B cell (primary cell): ENCODE measurements at regions not wholly inside any gene's neighbourhood (a gene's known extent, or its start where the extent isn't known, plus 50 kb on each side); places are given as distances from the start of the nearest gene placed in this dataset.

Experiments used
- CTCF ChIP-seq: fragments of 200-600 bp; IDR thresholded peaks from one replicate; pipeline ENCODE4 v1.8.0; 2022; ENCODE audit warnings: antibody characterized with exemption, mild to moderate bottlenecking
- EZH2 ChIP-seq: IDR thresholded peaks from 2 replicates; pipeline ENCODE4 v1.6.1; 2012; ENCODE audit warnings: borderline replicate concordance, low read depth, mild to moderate bottlenecking, moderate library complexity, low read length; ENCODE audit not compliant: insufficient read depth, poor library complexity, severe bottlenecking

- TF ChIP-seq CTCF (no peak), EZH2 (no peak)
Observed at GRCh38 chr5:89973516-89973915, 436.0 kb downstream of the CETN3 start.
